HG03432 (cell line): ENCODE measurements at regions not wholly inside any gene's neighbourhood (a gene's known extent, or its start where the extent isn't known, plus 50 kb on each side); places are given as distances from the start of the nearest gene placed in this dataset.

Source experiments
- ATAC-seq: cut with Tn5 transposase; IDR thresholded peaks from one replicate; pipeline ENCODE4 v1.9.1; 2021; ENCODE audit warnings: mild to moderate bottlenecking, moderate library complexity; ENCODE audit not compliant: unreplicated experiment

DNA sequence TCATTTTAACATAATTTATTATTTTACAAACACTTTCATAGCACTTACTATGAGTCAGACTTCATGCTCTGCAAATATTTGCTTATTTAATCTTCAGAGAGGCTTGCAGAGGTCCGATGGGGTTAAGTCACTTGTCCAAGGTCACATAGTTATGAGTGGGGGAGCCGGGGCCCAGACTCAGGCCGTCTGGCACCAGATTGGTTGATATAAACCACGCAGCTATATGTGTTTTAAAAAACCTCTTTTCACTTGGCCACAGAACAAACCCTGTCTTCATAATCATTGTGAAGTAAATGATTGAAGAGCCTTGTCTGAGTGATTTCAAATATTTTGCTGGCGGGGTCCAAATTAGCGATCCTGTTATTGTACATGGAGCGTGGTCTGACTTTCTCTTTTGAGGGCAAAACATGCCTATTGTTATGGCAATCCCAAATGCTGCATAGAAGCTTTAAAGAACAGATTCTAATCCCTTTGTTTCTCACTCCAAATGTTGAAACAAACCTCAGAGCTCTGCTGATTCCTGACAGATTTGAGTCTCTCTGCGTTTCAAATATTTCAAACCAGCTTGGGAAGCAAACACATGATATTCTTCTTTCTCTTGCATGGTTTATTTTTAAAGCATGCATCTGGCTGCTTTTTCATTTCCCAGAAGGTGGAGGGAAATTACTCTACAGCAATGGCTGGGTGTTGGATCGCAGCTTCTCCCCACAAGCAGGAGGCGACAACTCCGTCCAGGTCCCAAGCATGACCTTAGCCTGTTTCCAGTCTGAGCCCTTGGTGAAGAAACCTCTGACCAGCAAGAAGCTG lies 142.4 kb downstream of the DDX1 start:
- ATAC-seq = no peak

DNA sequence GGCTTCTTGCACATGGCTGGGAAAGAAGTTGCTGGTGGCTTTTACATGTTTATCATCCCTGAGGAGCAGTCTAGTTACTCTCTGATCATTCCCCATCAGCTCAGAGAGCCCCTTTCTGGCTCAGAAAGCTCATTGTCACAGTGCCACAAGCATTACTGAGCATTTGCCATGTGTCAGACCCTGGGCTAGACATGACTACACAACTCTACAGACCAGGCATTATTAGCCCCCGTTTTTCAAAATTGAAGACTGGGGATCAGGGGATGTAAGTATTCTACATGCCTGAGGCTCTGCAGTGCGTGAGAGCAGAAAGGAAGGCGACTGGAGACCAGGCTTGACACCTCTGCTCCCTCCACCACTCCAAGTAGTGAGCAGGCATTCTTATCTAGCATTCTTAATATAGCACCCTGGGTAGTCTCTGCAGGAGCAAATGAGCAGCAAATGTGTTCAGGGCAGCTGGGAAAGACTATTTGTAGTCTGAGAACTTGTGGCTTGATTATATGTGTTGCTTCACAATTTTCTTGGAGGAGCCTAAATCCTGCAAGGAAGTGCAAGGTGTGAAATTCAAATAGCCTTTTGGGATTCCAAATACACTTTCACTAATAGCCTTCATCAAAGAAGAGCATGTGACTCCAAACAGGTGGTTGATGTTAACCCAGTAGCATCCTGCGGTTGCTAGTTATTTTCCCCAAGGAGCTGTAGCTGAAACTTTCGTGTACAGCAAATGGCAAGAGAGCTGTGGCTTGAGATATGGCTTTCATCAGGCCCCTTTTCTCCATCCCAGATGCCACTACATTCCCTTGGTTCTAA lies 143.2 kb downstream of the DDX1 start:
- ATAC-seq = no peak

DNA sequence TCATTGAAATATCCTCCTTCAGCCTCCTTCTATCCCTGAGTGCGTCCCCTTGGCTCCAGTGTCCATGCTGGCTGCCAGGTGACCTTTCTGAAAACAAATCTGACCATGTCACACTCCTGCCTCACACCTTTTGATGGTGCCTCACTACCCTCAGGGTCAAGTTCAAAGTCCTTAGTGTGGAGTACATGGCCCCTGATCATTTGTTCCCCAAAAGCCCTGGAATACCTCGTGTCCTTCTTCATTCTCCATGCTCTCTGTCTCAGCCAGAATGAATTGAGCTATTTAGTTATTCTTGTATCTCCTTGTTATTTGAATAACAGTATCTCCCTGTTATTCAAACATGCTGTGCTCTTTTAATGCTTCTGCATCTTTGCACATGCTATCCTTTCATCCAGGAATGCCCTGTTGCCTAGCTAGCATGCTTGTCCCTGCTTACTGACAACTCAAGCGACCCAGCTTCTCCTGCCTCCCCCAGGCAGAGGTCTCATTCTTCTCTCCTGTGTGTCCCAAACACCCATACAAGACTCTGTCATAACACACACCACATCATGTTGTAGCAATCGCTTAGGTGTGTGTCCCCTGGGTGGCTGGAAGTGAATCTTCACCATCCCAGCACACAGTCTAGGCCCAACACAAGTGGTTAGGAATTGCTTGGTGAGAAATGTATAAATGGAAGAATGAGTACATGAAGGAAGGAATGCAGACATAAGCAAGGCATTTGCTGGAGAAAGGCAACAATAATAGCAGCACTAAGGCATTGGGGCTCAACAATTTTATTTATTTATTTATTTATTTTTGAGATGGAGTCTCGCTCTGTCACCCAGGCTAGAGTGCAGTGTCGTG lies 144.0 kb downstream of the DDX1 start:
- no peak for ATAC-seq

DNA sequence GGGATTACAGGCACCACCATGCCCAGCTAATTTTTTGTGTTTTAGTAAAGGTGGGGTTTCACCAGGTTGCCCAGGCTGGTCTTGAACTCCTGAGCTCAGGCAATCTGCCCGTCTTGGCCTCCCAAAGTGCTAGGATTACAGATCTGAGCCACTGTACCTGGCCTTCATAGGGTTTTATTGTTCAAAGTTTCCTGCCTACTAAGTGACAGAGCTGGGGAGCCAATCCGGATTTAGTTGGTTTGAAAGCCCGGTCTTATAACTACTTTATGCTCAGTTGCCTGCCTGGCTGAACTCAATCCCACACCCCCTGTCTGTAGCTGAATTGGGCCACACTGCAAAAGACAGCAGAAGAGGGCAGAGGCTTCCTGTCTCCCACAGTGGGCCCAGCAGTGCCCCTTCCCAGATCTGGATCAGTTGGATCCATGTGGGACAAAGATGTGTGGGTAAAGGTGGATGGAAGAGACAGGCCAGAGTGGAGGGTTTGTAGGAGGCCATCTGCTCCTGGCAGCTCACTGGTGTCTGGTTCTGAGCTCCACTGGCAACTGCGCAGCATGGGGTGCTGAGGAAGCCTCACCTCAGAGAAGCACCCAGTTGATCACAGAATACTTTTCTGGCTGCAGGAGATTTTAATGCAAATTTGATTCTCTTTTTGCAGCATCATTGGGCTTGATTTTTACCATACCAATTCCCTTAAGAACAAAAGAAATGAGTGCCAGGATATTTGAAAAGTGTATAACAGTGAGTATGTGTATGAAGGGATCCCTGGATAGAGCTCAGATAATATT lies 144.9 kb downstream of the DDX1 start:
- ATAC-seq = no peak

DNA sequence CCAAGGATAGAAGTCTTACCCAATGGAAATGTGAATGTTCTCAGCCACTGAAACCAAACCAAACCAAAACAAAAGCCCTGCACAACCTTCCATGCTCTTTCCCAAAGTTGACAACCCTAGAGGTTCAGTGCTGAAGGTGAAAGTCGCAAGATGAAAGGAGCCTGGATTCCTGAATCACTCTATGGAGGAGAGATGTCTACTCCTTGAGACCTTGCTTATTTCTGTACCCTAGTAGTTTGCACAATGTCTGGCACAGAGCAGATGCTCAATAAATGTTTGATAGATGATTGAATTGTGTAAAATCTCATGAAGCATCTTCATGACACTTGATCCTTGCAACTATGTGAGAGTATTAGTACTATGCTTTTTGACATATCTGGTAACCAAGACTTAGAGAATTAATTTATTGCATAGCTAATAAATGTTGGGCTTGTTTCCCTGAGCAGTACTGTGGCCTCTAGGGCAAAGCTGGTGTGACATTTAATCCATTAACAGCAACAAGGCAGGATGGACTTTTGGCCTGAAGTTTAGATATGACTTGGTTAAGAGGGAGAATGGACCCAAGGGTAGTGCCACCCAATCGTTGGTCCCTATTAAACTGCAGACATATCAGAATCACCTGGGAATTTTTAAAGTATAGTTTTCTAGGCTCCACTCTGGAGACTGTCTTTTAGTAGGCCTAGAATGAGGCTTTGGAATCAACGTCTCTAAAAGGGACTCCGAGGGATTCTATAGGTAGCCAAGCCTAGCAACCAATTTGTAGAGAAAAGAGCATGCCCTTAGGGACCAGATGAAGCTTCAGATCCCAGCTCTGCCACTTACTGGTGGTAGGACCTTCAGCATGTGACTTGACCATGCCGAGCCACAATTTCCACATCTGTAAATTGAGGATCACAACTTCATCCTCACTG lies 145.9 kb downstream of the DDX1 start:
- ATAC-seq = no peak

DNA sequence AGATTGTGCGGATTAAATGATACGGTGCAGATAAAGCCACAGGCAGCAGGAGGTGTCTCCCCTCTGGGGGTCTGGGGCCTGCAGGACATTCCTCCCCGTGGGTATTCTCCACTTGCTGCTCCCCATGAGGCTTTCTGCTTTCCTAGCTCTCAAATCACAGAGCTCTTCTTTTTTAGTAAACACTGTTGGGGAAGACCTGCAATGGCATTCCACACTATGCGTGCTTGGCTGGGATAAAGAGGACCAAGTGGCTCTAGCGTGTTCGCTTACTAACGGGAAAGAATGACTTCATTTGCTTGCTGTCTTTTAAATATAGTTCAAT lies 146.5 kb downstream of the DDX1 start:
- ATAC-seq = no peak

DNA sequence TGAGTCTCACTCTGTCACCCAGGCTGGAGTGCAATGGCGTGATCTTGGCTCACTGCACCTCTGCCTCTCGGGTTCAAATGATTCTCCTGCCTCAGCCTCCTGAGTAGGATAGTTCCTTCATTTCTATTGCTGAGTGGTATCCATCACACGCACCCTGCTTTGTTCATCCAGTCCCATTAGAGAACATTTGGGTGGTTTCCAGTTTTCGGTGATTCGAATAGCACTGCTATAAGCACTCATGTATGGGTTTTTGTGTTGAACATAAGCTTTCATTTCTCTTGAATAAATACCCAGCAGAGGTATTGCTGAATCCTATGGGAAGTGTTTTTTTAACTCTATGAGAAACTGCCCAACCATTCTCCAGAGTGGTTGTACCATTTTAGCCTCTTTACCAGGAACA lies 147.3 kb downstream of the DDX1 start:
- ATAC-seq = no peak

DNA sequence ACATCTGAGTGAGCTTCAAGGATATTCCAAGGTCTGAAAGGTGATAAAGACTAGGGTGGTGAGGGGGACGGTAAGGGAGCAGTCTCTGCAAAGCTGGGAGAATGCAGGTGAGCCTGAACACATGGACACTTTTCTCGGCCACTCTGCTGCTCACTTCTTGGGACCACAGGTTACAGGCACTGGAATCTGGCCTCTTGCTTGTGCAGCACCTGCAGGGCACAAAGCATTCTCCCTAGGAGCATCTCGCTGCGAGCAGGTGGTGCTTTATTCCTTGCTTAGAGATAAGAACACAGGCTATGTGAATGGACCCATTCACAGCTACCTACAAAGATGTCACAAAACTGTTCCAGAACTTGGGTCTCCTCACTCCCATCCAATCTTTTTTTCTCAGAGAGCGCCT lies 153.2 kb downstream of the DDX1 start:
- ATAC-seq = no peak

DNA sequence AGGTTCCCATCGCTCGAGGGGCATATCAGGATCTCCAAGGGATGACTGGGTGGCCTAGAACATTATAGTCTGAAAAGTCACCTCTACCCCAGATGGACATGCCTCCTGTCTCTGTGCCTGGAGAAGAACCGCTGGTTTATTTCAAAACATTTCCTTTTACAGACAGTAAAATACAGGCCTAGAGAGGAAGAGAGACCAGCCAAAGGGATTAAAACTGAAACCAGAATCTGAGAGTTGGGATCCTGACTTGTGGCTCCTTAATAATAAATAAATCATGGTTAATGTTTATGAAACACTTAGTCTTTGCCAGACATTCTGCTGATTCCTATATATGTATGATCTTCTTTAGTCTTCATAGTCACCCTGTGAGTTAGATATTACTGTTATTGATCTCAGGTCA lies 153.7 kb downstream of the DDX1 start:
- no peak for ATAC-seq

DNA sequence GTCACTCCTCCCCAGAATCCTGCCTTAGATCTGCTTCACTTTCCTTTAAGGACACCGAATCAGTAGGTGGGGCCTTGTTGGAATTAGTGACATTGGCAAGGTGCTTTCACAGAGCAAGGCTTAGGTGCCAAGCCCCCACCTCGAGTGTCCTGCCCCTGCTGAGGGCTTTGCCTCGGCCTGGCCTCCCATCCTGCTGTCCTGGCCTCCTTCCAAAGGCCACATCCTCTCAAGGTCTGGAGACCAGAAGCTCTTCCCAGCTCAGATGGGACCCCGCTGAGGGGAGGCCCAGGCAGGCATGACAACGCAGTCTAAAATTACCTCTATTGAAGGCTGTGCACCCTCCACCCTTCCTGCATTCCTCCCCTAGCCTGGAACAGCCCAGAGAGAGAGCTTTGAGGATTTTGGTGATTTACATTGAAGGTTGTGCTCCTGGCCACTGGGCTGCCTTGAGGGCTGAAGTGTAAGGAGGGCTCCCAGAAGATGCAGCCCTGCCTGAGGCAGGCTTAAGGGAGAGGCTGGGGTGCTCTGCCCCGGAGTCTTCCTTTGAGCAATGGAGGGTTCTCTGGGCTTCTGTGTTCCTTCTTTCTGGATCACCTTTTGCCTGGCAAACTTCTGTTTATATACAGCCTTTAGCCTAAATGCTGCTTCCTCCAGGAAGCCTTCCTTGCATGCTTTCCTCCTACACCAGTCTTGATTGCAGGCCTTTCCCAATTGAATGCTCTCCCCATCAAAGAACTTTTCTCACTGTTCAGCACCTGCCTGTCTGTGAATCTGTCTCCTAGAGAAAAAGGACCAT lies 154.4 kb downstream of the DDX1 start:
- no peak for ATAC-seq

DNA sequence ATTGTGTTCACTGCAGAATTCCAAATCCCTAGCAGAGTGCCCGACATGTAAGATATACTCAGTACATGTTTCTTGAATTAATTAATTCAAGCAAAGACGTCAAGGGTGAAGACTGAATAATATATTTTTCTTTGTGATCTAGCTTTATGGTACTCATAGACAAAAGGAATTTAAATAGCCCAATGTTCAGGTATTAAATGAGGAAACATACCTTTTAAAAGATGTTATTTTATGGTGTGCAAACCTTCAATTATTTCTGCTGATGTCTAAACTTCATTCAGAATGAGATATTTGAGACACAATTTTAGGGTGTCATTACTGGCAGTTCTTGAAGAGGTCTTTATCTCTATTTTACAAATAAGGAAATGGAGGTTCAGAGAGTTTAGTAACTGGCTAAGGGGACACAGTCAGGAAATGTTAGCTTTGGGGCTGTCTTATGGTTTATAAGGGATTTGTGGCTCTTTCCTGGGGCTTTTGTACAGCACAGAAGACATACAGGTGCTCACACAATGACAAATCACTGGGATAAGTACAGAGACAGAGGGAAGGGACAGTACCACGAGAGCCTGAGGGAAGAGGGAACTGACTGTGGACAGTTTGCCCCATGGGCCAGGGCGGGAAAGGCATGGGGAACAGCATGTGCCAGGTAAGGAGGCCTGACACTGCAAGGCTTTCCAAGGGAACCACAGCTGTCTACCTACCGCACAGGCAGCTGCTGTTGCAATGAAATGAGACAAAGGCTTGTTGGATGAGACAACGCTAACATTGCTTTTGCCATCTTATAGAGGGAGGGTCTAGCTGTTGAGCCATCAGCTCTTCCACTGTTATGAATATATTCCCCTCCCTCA lies 155.3 kb downstream of the DDX1 start:
- no peak for ATAC-seq

DNA sequence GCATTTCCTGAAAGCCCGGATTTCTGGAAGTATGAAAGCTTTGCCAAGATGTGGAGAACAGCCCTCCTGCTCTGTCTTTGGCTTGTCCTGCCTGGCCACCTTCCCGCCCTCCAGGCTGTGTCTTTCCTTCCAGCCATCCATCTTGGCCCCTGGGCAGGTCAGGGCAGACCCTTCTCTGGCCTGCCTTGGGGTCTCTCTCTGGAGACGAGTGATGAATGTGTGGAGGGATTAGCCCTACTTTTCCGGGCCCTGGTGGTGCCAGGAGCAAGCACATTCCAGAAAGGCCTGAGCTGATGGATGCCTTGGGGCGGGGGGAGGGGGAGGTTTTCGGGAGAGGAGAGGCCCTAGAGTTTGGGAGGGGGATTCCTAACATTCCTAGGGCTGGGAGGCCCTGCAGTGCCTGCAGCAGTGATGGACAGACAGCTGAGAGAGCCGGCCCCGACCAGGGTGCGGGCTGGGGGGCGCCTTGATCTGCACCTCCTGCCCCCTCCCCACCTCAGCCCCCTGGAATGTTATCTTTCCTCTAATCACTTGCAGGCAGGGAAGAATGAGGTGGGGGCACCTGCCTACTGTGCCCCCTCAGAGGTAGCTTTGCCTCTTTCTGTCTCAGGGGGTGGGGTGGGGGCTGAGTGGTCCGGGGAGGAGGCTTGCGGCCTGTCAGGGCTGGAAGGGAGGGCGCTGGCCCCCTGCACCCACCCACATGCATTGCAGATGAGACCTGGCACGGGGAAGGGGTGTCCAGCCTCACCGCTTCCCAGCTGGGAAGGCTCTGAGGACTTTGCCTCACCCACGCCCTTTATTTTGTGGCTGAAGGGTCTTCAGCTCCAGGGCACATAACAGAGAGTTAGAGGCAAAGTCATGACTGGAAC lies 156.2 kb downstream of the DDX1 start:
- no peak for ATAC-seq

DNA sequence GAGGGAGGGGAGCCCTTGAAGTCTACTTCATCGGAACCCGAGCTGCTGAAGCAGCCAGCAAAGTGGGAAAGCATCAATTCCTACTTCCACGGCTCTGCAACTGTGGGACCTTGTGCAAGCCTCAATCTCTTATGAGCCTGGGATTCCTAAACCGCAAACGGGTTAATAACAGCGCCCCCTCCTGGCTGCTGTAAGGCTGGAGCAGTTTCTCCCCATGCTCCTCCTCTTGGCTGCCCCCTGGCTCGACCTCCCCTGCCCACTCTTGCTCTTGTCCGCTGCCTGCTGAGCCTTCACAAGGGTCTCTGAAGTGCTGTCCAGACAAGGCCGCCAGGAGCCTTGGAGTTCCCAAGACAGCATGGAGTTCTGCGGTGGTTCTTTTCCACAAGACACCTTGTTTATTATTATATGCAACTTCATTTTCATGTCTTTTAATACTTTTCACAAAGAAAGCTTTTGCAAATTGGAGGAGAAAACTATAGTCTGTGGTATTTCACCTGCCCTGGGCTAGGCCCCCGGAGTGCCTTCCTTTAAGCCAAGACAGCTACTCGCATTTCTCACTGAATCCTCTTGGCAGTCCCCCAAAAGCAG lies 157.2 kb downstream of the DDX1 start:
- ATAC-seq = no peak

DNA sequence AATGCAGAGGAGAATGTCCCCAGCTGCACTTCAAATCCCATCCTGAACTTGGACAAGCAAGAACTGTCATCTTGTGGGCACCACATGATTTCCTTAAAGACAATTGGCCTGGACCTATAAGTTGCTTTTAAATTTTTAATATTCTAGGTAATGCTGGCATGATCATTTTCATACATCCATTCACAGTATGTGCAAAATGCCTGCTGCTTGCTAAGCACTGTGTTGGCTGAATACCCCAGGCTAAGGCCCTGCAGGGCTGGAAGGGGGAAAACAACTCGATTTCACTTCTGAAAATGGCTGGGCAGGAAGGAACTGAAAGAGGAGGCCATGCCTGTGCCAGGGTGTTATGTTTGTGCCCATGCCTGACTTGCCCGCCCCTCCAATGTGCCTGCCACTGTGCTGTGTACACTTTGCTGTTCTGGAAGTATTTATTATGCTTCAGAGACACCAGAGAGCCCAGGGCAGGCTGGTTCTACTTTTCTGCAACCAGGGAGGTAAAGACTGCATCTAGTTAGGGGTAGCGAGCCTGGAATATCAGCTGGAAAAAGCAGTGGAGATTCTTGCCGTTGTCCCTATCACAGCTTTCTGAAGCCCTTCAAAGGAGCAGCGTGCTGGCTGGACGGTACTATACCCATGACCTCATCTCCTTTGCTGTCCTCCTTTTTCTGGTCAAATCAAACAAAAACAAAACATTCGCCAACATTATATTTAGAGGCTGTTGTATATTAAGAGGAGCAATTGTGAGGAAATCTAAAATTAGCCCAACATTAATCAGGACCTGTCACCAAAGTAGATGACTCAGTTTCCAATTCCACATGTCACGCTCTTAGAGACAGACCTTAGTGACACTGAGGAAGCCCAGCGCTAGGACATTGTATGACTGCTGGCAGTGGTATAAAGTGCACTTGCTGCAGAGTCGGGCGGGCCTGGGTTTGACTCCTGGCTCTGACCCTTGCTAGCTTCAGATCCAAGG lies 158.1 kb downstream of the DDX1 start:
- no peak for ATAC-seq

DNA sequence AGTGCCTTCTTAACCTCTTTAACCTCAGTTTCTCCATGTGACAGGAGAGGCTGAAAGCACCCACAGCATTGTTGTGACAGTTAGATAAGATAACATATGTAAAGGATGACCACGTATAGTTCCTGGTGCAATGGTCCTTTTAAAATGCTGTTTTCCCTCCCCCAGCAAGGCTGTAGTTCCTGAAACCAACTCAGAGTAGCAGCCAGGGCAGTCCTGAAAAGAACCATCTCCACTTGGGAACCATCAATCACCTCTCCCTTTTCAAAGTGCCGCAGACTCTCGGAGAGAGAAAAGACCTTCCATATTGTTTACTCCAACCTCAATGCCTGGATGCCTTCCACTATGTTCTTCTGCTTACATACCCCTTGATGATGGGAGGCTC lies 158.8 kb downstream of the DDX1 start:
- ATAC-seq = no peak
